Activated naive CD8-positive, alpha-beta T cell (primary cell): ENCODE measurements at regions not wholly inside any gene's neighbourhood (a gene's known extent, or its start where the extent isn't known, plus 50 kb on each side); places are given as distances from the start of the nearest gene placed in this dataset.

Experiments used
- H3K27ac Mint-ChIP-seq: one replicate; pipeline ENCODE4 v1.8.0; 2021; ENCODE audit warnings: mixed read lengths
- H3K27me3 Mint-ChIP-seq: one replicate; pipeline ENCODE4 v1.8.0; 2021; ENCODE audit warnings: mixed read lengths
- H3K36me3 Mint-ChIP-seq: one replicate; pipeline ENCODE4 v1.8.0; 2021; ENCODE audit warnings: mixed read lengths
- H3K4me1 Mint-ChIP-seq: one replicate; pipeline ENCODE4 v1.8.0; 2021; ENCODE audit warnings: low read depth, mixed read lengths
- H3K4me3 Mint-ChIP-seq: one replicate; pipeline ENCODE4 v1.8.0; 2021; ENCODE audit warnings: mild to moderate bottlenecking, mixed read lengths
- H3K9me3 Mint-ChIP-seq: one replicate; pipeline ENCODE4 v1.8.0; 2021; ENCODE audit warnings: low read depth, mixed read lengths

- H3K27me3 Mint-ChIP-seq: peaks cover 5% of the 10 kb centered on the region
- H3K4me3 Mint-ChIP-seq: no peak overlapping the region
- no peaks in the 10 kb centered on the region for H3K36me3 Mint-ChIP-seq
- no peak overlapping the region for H3K27ac Mint-ChIP-seq
- H3K4me1 Mint-ChIP-seq: no peaks in the 10 kb centered on the region
- H3K9me3 Mint-ChIP-seq: no peaks in the 10 kb centered on the region
Observed at GRCh38 chr18:2406544-2406943, 164.8 kb downstream of the METTL4 start.

GRCh38 chr18:2407961-2408360 is 163.3 kb downstream of the METTL4 start:
- Mint-ChIP-seq H3K36me3 (no peaks in the 10 kb centered on the region), H3K4me3 (no peak overlapping the region), H3K9me3 (no peaks in the 10 kb centered on the region), H3K27ac (no peak overlapping the region), H3K27me3 (peaks cover 6% of the 10 kb centered on the region), H3K4me1 (no peaks in the 10 kb centered on the region)

- no peaks in the 10 kb centered on the region for H3K4me1 Mint-ChIP-seq
- no peak overlapping the region for H3K4me3 Mint-ChIP-seq
- H3K36me3 Mint-ChIP-seq: no peaks in the 10 kb centered on the region
- H3K9me3 Mint-ChIP-seq: no peaks in the 10 kb centered on the region
- H3K27ac Mint-ChIP-seq: no peak overlapping the region
- peaks cover 7% of the 10 kb centered on the region for H3K27me3 Mint-ChIP-seq
Observed at GRCh38 chr18:2409906-2410305, 161.4 kb downstream of the METTL4 start.

- Mint-ChIP-seq H3K27ac (no peak overlapping the region), H3K4me1 (no peaks in the 10 kb centered on the region), H3K9me3 (no peaks in the 10 kb centered on the region), H3K4me3 (no peak overlapping the region), H3K27me3 (peaks cover 7% of the 10 kb centered on the region), H3K36me3 (no peaks in the 10 kb centered on the region)
Observed at GRCh38 chr18:2410688-2411087, 160.6 kb downstream of the METTL4 start.

GRCh38 chr18:2411381-2411960 is 159.8 kb downstream of the METTL4 start:
- Mint-ChIP-seq H3K27ac (no peak overlapping the region), H3K36me3 (no peaks in the 10 kb centered on the region), H3K27me3 (peaks cover 8% of the 10 kb centered on the region), H3K4me1 (no peaks in the 10 kb centered on the region), H3K9me3 (no peaks in the 10 kb centered on the region), H3K4me3 (no peak overlapping the region)

- H3K27me3 Mint-ChIP-seq: peaks cover 10% of the 10 kb centered on the region
- H3K27ac Mint-ChIP-seq: no peak overlapping the region
Observed at GRCh38 chr18:2412281-2412680, 159.0 kb downstream of the METTL4 start.

GRCh38 chr18:2412996-2413751 is 158.1 kb downstream of the METTL4 start:
- no peaks in the 10 kb centered on the region for H3K9me3 Mint-ChIP-seq
- H3K4me1 Mint-ChIP-seq: no peaks in the 10 kb centered on the region
- H3K4me3 Mint-ChIP-seq: no peak overlapping the region
- no peaks in the 10 kb centered on the region for H3K36me3 Mint-ChIP-seq
- no peak overlapping the region for H3K27ac Mint-ChIP-seq
- peaks cover 10% of the 10 kb centered on the region for H3K27me3 Mint-ChIP-seq

More at GRCh38 chr18:2412281-2412680, 159.0 kb downstream of the METTL4 start:
- H3K36me3 Mint-ChIP-seq: no peaks in the 10 kb centered on the region
- H3K9me3 Mint-ChIP-seq: no peaks in the 10 kb centered on the region
- H3K4me1 Mint-ChIP-seq: no peaks in the 10 kb centered on the region
- no peak overlapping the region for H3K4me3 Mint-ChIP-seq

GRCh38 chr18:2414235-2414634 is 157.1 kb downstream of the METTL4 start:
- Mint-ChIP-seq H3K4me1 (no peaks in the 10 kb centered on the region), H3K4me3 (no peak overlapping the region), H3K9me3 (no peaks in the 10 kb centered on the region), H3K36me3 (no peaks in the 10 kb centered on the region), H3K27ac (no peak overlapping the region), H3K27me3 (peaks cover 11% of the 10 kb centered on the region)

GRCh38 chr18:2415656-2416055 is 155.6 kb downstream of the METTL4 start:
- peaks cover 11% of the 10 kb centered on the region for H3K27me3 Mint-ChIP-seq

GRCh38 chr18:2417861-2418610 is 153.3 kb downstream of the METTL4 start:
- H3K4me3 Mint-ChIP-seq: no peak overlapping the region
- H3K4me1 Mint-ChIP-seq: no peaks in the 10 kb centered on the region
- no peaks in the 10 kb centered on the region for H3K36me3 Mint-ChIP-seq
- no peak overlapping the region for H3K27ac Mint-ChIP-seq
- peaks cover 4% of the 10 kb centered on the region for H3K27me3 Mint-ChIP-seq
- no peaks in the 10 kb centered on the region for H3K9me3 Mint-ChIP-seq

More at GRCh38 chr18:2415656-2416055, 155.6 kb downstream of the METTL4 start:
- Mint-ChIP-seq H3K36me3 (no peaks in the 10 kb centered on the region), H3K9me3 (no peaks in the 10 kb centered on the region), H3K4me3 (no peak overlapping the region), H3K4me1 (no peaks in the 10 kb centered on the region), H3K27ac (no peak overlapping the region)

GRCh38 chr18:2420367-2420766 is 150.9 kb downstream of the METTL4 start:
- peaks cover 4% of the 10 kb centered on the region for H3K27me3 Mint-ChIP-seq
- H3K9me3 Mint-ChIP-seq: no peaks in the 10 kb centered on the region
- no peaks in the 10 kb centered on the region for H3K36me3 Mint-ChIP-seq
- H3K27ac Mint-ChIP-seq: no peak overlapping the region
- H3K4me1 Mint-ChIP-seq: no peaks in the 10 kb centered on the region
- no peak overlapping the region for H3K4me3 Mint-ChIP-seq

- H3K4me1 Mint-ChIP-seq: no peaks in the 10 kb centered on the region
- H3K27me3 Mint-ChIP-seq: peaks cover 3% of the 10 kb centered on the region
- no peak overlapping the region for H3K4me3 Mint-ChIP-seq
- H3K9me3 Mint-ChIP-seq: peaks cover 4% of the 10 kb centered on the region
- H3K36me3 Mint-ChIP-seq: peaks cover 3% of the 10 kb centered on the region
- no peak overlapping the region for H3K27ac Mint-ChIP-seq
Observed at GRCh38 chr18:2423761-2424160, 147.5 kb downstream of the METTL4 start.

- H3K36me3 Mint-ChIP-seq: peaks cover 3% of the 10 kb centered on the region
- peaks cover 3% of the 10 kb centered on the region for H3K27me3 Mint-ChIP-seq
- H3K4me1 Mint-ChIP-seq: no peaks in the 10 kb centered on the region
- H3K9me3 Mint-ChIP-seq: peaks cover 4% of the 10 kb centered on the region
- no peak overlapping the region for H3K4me3 Mint-ChIP-seq
- no peak overlapping the region for H3K27ac Mint-ChIP-seq
Observed at GRCh38 chr18:2424420-2424819, 146.9 kb downstream of the METTL4 start.

- Mint-ChIP-seq H3K4me1 (no peaks in the 10 kb centered on the region), H3K4me3 (no peak overlapping the region), H3K27me3 (peaks cover 3% of the 10 kb centered on the region), H3K36me3 (peaks cover 3% of the 10 kb centered on the region), H3K9me3 (peaks cover 4% of the 10 kb centered on the region), H3K27ac (no peak overlapping the region)
Observed at GRCh38 chr18:2425426-2426317, 145.6 kb downstream of the METTL4 start.
